IPS-18c (cell line): ENCODE measurements at regions not wholly inside any gene's neighbourhood (a gene's known extent, or its start where the extent isn't known, plus 50 kb on each side); places are given as distances from the start of the nearest gene placed in this dataset.

ENCODE experiments used
- H3K4me3 ChIP-seq: 2 replicates; pipeline ENCODE4 v1.7.0; 2013; ENCODE audit warnings: low read depth, mild to moderate bottlenecking, low read length, moderate library complexity; ENCODE audit not compliant: insufficient read depth
- H3K9me3 ChIP-seq: one replicate; pipeline ENCODE4 v1.6.1; 2013; ENCODE audit warnings: mild to moderate bottlenecking, low read length, moderate library complexity; ENCODE audit not compliant: control insufficient read depth, insufficient read depth

DNA sequence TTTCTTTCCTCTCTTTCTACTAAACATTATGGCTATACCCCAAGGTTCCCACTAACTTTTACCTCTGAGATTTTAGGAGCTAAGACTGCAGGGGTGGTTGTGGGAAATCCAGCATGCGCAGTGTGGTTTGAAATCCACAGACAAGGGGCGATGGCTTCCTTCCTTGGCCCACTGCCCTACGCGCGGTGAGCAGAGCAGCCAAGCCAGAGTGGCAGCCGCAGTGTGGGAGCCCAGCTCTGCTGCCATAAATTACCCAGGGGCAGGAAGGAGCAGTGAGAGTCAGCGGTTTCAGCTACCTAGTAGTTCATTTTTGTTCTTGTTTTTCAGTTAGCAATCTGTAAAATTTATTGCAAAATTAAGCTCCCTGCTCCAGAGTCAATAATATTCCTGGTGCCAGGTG lies 101.4 kb downstream of the BMP2 start:
- Histone ChIP-seq H3K9me3 (no peaks in the 10 kb centered on the region), H3K4me3 (no peak overlapping the region)

DNA sequence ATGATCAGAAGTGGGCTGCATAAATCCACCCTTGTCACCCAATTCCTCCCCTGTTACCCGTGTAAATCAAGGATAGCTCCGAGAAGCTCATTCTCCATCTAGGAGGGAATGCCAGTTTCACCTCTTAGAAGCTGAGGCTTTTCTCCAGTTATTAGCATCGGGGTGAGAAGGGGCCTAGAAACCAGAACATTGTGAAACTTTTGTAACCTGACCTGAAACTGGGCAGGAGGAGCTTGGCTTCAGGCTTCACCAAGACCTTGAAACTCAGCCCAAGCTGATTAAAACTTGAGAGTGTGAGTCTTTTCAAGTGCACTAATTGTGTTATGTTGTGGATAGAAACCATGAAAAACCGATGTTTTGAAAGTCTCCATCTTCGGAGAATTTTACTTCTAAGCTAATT lies 103.1 kb downstream of the BMP2 start:
- Histone ChIP-seq H3K4me3 (no peak overlapping the region), H3K9me3 (no peaks in the 10 kb centered on the region)

DNA sequence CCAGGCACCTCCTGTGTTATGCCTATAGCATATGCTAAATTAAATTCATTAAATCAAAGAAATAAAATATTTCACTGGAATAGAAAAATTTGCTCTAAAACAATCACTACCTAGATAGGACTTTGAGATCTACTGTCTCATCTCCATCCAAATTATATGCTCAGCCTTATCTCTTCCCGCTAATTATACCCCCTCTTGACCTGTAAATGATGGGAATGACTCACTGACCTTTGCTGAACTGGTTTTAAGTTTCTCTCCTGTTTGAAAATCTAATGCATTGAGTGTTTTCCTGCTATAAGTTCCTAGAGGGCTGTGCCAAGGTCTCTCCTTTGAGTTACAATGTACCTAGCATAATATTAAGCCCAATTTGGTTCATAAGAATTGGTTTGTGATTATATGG lies 110.1 kb downstream of the BMP2 start:
- H3K4me3 ChIP-seq: no peak overlapping the region
- H3K9me3 ChIP-seq: no peaks in the 10 kb centered on the region

GRCh38 chr20:6882561-6883291 lies 115.2 kb downstream of the BMP2 start:
- Histone ChIP-seq H3K9me3 (no peaks in the 10 kb centered on the region), H3K4me3 (no peak overlapping the region)

GRCh38 chr20:6884114-6884513 lies 116.6 kb downstream of the BMP2 start:
- no peaks in the 10 kb centered on the region for H3K9me3 ChIP-seq
- no peak overlapping the region for H3K4me3 ChIP-seq

DNA sequence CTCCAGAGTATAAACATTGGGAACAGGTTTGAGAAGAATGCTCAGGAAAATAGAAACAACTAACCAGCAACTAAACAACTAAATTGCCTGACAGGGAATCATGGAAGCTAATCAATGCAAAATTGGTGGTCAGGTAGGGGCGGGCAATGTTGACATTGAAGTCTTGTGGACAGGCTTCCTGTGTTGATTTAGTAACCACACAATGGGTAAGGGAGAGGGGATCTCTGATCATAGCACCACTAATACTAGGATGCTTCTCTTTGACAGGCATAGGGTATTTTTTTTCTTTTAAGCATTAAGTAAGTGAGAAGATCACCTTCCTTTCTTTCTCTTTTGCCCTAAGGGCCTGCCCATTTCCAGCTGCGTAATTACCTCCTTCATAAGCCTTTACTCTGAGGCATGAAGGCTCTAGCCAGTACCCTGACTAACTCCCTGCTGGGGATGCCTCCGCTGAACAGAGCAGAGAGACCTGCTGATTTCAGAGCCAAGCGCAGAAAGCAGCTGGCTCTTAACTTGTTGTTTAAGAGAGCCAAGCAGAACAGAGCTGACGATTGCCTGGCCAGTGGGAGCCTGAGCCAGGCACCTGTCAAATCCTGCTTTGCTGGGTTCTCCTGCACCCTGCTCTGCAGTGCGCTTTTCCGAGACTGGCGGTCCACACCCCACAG lies 118.7 kb downstream of the BMP2 start:
- H3K9me3 ChIP-seq: no peaks in the 10 kb centered on the region

DNA sequence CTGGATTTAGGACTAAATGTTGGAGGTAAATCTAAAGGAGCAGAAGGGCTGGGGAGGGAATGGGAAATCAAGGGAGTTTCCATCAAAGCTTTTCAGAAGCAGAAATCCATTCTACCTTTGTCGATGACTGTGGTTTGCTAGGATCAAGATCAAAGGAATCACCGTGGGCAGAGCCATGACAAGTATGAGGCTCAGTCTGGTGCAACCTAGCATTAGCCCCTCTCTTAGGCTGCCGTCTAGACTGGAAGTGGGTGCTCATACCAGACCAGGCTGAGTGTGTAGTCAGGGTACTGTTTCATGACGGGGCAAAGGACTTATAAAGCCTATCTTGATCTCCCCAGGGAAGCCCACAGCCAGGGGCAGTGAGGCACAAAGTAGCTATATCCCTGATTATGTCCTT lies 120.5 kb downstream of the BMP2 start:
- Histone ChIP-seq H3K4me3 (no peak overlapping the region), H3K9me3 (no peaks in the 10 kb centered on the region)

More for the DNA sequence above, 118.7 kb downstream of the BMP2 start:
- H3K4me3 ChIP-seq: no peak overlapping the region

DNA sequence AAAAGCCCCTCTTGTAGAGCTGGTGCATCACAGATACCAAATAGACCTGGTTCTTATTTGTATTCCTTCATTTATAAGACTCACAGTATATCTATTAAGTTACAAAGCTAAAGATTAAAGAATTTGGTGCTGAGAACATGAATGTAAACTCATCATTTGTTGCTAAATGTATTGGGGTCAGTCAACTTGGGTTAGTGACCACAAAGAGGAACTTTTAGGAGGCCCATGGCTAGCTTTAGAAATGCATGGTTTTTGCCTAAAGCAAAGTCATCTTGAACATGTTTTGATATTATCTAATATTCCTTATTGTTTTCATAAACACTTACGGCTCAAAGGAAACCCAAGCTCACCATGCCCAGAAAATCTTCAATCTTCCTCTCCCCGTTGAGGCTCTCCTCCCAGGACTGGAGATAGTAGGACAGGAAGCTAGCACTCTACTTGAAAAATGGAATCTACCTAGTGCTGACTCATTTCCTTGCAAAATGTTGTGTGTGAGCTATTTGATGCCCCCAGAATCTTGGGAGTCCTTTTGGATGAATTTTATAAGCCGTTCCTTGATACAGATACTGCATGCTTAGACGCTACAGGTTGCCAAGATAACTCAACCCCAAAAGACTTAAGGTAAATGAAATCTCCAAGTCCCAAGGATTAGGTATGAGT lies 121.4 kb downstream of the BMP2 start:
- Histone ChIP-seq H3K9me3 (no peaks in the 10 kb centered on the region), H3K4me3 (no peak overlapping the region)

GRCh38 chr20:6892724-6893123 lies 125.2 kb downstream of the BMP2 start:
- Histone ChIP-seq H3K9me3 (no peaks in the 10 kb centered on the region), H3K4me3 (no peak overlapping the region)

- H3K4me3 ChIP-seq: no peak overlapping the region
- H3K9me3 ChIP-seq: no peaks in the 10 kb centered on the region
These were observed 131.4 kb downstream of the BMP2 start for GRCh38 chr20:6898928-6899327.

DNA sequence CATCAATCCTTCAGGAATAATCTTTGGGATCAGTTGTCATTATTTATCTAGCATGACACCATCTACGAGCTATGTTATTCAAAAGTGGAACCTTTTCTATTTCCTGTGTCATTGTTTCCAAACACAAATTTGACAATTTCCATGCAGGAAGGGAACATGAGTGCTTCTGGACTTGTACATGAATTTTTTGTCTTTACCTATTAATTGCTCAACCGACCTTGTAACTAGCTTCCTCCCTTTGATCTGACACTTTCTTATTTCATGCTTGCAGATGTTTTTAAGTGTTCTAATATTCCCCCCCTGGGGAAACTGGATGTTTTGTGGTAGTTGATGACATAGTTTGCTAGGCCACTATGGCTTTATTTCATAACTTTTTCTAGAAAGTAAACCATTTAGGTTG lies 139.4 kb downstream of the BMP2 start:
- no peak overlapping the region for H3K4me3 ChIP-seq
- no peaks in the 10 kb centered on the region for H3K9me3 ChIP-seq

- Histone ChIP-seq H3K9me3 (no peaks in the 10 kb centered on the region), H3K4me3 (no peak overlapping the region)
These were observed 141.2 kb downstream of the BMP2 start for GRCh38 chr20:6908673-6909072.

GRCh38 chr20:6909608-6910007 lies 142.1 kb downstream of the BMP2 start:
- no peaks in the 10 kb centered on the region for H3K9me3 ChIP-seq

DNA sequence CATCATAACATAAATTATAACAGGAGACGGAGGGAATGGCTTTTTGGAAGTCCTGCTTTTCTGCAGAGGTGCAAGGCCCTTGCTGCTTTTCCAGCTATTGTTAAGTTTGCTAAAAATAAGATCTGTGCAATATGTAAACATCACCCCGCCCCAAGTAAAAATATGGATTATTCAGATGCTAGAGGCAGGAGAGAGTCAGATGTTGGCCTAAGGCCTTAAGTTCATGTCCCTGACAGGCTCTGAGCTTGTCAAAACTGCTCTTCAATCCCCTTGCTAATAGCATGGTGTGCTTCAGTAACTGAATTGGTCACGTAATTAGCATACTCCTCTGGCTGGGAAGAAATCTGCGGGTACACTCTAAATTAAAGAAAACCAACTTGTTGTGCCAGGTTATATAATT lies 147.5 kb downstream of the BMP2 start:
- no peaks in the 10 kb centered on the region for H3K9me3 ChIP-seq
- no peak overlapping the region for H3K4me3 ChIP-seq

More at GRCh38 chr20:6909608-6910007, 142.1 kb downstream of the BMP2 start:
- H3K4me3 ChIP-seq: no peak overlapping the region

GRCh38 chr20:6916938-6917337 lies 149.5 kb downstream of the BMP2 start:
- Histone ChIP-seq H3K9me3 (no peaks in the 10 kb centered on the region), H3K4me3 (no peak overlapping the region)

DNA sequence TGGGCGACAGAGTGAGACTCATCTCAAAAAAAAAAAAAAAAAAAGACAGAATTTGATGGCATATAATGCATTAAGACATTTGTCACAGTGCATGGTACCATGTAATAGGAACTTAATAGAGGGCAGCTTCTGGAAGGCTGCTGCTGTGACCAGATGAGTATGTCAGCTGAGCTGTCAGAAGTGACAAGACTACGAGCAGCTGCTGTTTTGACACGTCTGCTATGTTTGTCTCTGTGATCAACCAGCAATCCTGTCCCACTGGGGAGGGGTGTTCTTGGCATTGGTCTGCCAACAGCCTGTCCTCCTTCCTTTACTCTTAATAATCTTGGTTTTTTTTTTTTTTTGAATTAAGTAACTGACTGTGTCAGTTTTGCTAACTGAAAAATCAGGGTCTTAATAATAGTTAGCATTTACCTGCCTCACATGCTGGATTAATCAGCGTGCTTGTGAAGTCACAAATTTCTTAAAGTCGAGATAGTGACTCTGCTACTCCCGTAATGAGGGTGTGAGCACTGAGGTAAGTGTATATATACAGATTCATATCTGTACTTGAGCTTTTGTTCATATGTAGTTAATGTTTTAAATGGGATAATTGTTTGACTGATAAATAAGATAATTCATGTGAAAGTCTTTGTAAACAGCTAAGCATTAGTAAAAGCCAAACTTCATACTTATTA lies 152.4 kb downstream of the BMP2 start:
- Histone ChIP-seq H3K9me3 (no peaks in the 10 kb centered on the region), H3K4me3 (no peak overlapping the region)

DNA sequence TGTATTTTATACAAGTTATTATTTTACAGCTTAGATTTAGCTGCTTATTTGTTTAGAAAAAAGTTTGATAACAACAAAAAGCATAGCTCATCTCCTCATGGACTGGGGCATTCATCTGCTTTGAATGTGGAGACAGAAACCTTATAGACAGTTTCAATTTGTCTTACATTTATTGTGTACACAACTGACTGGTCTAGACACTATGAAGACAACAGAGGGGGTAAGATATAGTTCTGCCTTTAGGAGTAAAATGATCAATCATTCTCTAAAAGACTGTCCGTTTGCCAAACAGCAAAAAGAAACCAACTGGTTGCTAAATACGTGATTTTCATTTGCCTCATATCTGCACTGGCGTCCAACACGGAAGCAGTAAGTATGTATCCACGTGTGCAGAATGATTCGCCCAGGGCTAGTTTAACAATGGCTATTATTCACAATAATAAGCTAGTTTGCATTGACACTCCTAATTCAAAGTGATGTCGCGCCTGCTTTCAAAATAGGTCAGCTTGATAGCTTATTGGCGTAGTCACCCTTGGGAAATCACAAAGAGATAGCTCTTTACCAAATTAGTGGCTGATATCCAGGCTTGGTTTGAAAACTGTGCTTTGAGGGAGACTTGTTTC lies 153.6 kb downstream of the BMP2 start:
- Histone ChIP-seq H3K9me3 (no peaks in the 10 kb centered on the region), H3K4me3 (no peak overlapping the region)
